ENCODE measurements at regions not wholly inside any gene's neighbourhood (a gene's known extent, or its start where the extent isn't known, plus 50 kb on each side); places are given as distances from the start of the nearest gene placed in this dataset.

DNA sequence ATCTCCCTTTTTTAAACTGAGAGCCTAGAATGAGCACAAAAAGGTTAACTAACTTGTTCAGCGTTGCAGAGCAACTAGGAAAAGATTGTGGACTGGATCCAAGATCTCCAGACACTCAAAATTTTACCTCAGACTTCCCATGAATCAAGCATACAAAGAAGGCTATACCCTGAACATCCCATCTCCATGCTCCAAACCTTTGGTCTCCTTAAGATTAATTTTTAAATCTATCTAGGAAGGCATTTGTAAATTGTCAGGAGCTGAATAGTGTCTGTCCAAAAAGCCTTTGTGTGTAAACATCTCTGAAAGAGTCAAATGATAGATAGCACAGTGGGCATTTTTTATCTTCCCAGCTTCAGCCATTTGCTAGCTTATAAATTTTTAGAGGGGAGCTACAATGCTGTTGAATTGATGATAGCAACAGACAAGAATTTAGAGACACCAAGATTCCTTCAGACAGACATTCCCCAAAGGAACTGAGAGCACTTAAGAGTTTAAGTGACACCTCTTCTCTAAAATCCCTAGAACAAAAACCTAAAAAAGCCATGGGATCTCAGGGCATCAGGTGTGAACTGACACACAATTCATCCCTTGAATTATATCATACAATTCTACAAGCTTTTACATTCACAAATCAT, 480.8 kb upstream of the FAM241A start:
- TF ChIP-seq, protein P1, sequence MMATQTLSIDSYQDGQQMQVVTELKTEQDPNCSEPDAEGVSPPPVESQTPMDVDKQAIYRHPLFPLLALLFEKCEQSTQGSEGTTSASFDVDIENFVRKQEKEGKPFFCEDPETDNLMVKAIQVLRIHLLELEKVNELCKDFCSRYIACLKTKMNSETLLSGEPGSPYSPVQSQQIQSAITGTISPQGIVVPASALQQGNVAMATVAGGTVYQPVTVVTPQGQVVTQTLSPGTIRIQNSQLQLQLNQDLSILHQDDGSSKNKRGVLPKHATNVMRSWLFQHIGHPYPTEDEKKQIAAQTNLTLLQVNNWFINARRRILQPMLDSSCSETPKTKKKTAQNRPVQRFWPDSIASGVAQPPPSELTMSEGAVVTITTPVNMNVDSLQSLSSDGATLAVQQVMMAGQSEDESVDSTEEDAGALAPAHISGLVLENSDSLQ (IDR thresholded peaks at IDR 0.05), result no peak
- no peak for TF ChIP-seq FOXK2 (IDR thresholded peaks at IDR 0.05)
- TF ChIP-seq ZNF384 (IDR thresholded peaks at IDR 0.05), result no peak
- no peak for TF ChIP-seq TARDBP (IDR thresholded peaks at IDR 0.05)
- no peak for TF ChIP-seq SUZ12 (IDR thresholded peaks at IDR 0.05)
- TF ChIP-seq SP1 (IDR thresholded peaks at IDR 0.05), result no peak
- TF ChIP-seq FOXA1 (IDR thresholded peaks at IDR 0.05), result no peak

All from HEK293T (cell line).